Fibroblast of villous mesenchyme (primary cell): ENCODE measurements at regions not wholly inside any gene's neighbourhood (a gene's known extent, or its start where the extent isn't known, plus 50 kb on each side); places are given as distances from the start of the nearest gene placed in this dataset.
A peak's percentile ranks its signal among the peaks of the same experiment; 100 is the strongest.

Experiments used
- DNase-seq: peaks from one replicate; pipeline ENCODE4 v3.0.0-alpha.2; 2010; ENCODE audit warnings: low read depth
- H3K4me3 ChIP-seq: 2 replicates; pipeline ENCODE4 v1.5.1; 2011; ENCODE audit warnings: low read depth, mild to moderate bottlenecking, low read length
- TF ChIP-seq, protein P1 (sequence below): IDR thresholded peaks from 2 replicates; pipeline ENCODE4 v1.5.1; 2012; ENCODE audit warnings: low read depth, mild to moderate bottlenecking, low read length; ENCODE audit not compliant: insufficient read depth

DNA sequence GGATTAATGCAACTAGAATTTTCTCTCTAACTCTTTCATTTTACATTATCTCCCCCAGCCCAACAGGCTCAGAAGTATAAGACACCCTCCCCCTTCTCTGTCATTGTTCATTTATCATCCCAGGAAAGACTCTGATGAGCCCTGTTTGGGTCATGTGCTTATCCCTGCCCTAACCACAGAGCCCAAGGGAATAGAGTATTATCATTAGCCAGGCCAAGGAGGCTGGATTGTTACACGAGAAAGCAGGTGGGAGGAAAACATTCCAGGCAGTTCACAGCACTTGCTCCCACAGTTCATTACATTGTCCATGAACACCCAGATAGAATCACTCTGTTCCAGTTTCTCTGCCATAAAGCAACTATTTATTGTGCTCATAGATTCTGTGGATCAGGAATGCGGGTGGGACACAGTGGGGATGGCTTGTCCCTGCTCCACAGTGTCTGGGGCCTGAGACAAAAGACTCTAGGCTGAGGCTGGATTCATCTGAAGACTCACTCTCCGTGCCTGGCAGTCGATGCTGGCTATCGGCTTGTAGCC lies 59.5 kb upstream of the TMEM215 start:
- peak; percentile 7 for DNase-seq
- TF ChIP-seq, protein P1, sequence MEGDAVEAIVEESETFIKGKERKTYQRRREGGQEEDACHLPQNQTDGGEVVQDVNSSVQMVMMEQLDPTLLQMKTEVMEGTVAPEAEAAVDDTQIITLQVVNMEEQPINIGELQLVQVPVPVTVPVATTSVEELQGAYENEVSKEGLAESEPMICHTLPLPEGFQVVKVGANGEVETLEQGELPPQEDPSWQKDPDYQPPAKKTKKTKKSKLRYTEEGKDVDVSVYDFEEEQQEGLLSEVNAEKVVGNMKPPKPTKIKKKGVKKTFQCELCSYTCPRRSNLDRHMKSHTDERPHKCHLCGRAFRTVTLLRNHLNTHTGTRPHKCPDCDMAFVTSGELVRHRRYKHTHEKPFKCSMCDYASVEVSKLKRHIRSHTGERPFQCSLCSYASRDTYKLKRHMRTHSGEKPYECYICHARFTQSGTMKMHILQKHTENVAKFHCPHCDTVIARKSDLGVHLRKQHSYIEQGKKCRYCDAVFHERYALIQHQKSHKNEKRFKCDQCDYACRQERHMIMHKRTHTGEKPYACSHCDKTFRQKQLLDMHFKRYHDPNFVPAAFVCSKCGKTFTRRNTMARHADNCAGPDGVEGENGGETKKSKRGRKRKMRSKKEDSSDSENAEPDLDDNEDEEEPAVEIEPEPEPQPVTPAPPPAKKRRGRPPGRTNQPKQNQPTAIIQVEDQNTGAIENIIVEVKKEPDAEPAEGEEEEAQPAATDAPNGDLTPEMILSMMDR: no peak
- no peak overlapping the region for H3K4me3 ChIP-seq

DNA sequence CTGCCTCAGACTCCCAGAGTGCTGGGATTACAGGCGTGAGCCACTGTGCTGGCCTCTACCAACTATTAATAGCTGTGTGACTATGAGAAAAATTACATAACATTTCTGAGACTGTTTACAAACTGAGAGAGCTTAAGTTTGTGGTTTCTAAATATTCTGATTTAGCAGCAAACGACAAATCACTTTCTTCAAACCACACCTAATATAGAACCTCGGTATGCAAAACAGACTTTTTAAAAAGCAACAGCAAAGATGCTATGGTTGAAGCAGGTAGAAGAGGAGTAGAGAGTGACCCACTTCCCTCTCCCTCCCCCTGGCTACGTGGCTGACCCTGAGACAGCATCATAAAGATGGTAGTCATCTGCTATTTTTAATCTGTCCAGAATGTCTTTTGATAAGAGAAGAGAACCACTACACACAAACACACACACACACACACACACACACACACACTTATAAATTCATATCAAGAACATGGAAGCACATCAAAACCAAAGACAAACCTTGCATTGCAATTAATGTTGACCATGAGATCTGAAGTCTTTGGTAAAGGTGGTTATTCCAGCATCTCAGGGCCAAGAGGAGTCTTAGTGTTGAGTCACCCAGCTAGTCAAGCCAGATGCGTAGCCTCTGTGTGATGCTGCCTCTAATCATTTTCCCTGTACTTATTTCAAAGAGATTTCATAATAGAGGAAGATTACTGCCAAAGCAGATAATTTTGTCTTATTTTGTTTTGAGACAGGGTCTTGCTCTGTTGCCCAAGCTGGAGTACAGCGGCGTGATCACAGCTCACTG lies 58.1 kb upstream of the TMEM215 start:
- TF ChIP-seq, protein P1: no peak
- no peak overlapping the region for H3K4me3 ChIP-seq
- DNase-seq: peak; percentile 11

DNA sequence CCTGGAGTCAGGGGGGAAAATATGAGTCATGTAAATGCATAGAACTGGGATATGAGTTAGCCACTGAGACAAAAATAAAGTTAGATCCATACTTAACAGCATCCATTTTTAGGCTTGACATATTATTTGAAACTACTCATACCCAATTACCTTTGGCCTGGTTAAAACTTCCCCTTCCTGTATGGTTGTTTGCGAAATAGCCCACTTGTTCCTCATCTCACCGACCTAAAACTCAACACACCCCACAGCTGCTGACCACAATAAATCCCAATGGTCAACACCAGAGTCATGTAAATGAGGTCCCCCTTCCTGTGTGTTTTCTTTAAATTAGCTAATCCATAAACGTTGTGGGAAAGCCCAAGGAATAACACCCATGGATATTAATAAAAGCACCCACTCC lies 55.2 kb upstream of the TMEM215 start:
- TF ChIP-seq, protein P1: no peak
- H3K4me3 ChIP-seq: no peak overlapping the region
- no peak for DNase-seq
